ENCODE measurements at regions not wholly inside any gene's neighbourhood (a gene's known extent, or its start where the extent isn't known, plus 50 kb on each side); places are given as distances from the start of the nearest gene placed in this dataset.

DNA sequence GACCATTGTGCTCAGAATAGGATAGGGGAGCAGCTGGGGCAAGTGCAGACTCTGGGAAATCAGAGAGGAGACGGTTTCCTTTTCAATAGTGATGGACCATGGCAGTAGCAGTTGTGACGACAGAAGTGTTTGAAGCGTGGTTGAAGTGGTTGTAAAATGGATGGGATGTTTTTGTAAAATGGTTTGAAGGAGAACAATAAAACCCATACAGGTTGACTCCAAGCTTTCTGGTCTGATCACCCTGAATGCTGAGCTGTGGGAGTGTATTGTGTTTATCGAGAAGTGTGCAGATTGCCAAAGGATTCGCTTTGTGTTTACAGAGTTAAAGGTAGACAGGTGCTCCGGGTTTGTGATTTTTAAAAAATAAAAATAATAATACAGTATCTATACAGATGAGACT lies 255.2 kb upstream of the SULF2 start:
- TF ChIP-seq, protein P1, sequence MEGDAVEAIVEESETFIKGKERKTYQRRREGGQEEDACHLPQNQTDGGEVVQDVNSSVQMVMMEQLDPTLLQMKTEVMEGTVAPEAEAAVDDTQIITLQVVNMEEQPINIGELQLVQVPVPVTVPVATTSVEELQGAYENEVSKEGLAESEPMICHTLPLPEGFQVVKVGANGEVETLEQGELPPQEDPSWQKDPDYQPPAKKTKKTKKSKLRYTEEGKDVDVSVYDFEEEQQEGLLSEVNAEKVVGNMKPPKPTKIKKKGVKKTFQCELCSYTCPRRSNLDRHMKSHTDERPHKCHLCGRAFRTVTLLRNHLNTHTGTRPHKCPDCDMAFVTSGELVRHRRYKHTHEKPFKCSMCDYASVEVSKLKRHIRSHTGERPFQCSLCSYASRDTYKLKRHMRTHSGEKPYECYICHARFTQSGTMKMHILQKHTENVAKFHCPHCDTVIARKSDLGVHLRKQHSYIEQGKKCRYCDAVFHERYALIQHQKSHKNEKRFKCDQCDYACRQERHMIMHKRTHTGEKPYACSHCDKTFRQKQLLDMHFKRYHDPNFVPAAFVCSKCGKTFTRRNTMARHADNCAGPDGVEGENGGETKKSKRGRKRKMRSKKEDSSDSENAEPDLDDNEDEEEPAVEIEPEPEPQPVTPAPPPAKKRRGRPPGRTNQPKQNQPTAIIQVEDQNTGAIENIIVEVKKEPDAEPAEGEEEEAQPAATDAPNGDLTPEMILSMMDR (conservative IDR thresholded peaks at IDR 0.05), result no peak
- TF ChIP-seq ZFX (IDR thresholded peaks at IDR 0.05), result no peak

Data from C4-2B (cell line).